Activated CD4-positive, alpha-beta T cell treated with anti-CD3 and anti-CD28 coated beads for 24 hours (primary cell): ENCODE measurements at regions not wholly inside any gene's neighbourhood (a gene's known extent, or its start where the extent isn't known, plus 50 kb on each side); places are given as distances from the start of the nearest gene placed in this dataset.
"Not testable (repeated sequence)": the region's sequence is repeated elsewhere in the genome, so short reads cannot be mapped to it uniquely, and the experiment has no call there.

Source experiments
- DNase-seq, 2 donors: peaks; one replicate each; pipeline ENCODE4 v3.0.0-alpha.2; 2020; ENCODE audit warnings: low read depth in 2 of 2

DNA sequence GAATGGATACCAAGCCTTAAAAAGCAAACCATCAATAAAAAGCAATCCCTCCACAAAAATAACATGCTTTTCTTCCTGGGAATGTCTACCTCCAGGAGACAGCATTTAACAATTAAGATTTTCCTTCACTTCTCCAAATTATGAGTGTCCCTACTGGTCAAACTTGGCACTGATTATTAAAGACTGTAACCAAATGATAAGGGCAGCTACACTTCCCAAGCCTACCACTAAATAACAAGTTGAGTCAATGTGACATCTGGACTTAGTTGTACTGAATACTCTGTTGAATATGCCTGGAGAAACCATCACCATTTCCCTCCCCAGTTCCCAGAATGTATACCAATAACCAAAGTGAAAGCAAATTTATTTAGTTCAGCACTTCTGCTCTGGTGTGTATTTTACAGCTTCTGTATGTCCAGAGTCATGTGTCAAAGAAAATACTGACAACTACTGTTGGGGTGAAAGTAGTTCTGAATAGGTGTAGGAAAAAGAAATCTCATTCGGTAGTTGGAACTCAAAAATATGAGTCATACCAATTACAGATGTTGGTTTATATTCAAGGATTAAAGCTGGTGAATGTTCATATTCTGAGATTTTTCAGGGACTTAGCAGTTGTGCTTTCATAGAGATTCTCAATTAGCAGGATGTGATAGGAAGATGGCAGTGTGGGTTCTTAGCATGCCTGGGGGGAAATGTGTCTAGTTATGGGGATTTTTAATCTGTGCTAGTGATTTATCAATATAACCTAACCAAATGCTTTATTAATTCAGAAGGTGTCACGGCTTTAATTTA, 1291.6 kb upstream of the GYPC start:
- DNase-seq, result no peak

DNA sequence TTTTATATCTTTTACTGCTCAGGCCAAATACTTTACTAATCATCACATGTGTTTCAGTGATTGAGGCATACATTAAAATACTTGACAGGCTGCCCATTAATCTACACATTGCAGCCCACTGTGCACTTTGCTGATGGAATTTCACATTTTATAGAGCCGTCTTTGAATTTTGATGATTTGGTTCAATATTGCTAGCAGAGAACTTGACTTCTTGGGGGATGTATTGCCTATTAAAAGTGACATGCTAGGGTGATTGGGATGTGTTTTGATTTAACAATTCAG, 1291.0 kb upstream of the GYPC start:
- no peak for DNase-seq

DNA sequence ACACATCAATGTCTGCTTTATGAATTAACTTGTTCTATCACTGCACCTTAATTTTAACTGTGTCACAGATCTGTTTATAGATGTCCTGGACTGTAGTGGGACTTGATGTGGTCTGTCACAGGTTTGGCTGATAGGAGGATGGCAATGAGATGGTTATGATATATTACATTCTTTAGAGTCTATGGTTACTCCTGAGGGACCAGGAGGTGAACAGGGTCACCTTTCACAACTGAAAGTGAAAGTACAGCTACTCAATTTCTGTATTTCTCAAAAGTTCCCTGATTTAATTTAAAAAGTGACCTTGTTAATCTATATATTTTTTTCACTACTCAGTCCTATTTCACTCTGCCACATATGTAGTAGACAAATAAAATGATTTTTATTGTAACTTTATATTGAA, 1284.1 kb upstream of the GYPC start:
- no peak for DNase-seq

DNA sequence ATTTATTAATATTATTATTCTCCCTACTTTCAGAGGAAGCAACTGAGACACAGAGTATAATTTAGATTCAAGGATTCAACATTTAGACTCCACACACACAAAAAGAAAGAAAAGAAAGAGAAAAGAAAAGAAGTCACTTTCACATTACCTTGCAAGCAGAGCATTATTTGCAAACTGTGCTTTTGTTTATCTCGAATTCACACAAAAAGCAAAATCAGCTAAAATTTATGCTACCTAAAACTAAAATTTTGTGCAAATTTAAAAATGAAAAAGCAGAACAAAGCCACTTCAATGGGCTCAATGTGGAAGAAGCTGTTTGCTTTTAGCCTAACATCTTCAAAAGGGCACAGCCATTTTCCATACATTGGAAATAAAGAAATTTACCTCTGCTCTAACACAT, 1282.7 kb upstream of the GYPC start:
- DNase-seq, result no peak

DNA sequence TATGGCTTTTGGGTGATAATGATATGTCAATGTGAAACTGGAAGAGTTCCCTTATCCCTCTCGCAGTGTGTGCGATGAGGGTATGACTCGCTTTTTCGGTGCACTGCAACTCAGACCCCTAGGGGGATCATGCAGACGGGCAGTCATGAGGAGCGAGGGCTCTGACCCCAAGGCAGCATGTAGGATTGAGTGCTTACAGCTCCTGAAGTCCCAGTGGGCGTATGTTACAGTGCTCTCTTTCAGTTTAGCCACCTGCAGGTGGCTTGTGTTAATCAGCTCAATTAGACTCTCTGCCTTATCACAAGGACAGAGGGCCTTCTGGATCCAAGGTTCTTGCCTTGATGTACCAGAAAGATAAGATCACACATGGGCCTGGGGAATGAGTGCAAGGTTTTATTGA, 1269.9 kb upstream of the GYPC start:
- no peak for DNase-seq

DNA sequence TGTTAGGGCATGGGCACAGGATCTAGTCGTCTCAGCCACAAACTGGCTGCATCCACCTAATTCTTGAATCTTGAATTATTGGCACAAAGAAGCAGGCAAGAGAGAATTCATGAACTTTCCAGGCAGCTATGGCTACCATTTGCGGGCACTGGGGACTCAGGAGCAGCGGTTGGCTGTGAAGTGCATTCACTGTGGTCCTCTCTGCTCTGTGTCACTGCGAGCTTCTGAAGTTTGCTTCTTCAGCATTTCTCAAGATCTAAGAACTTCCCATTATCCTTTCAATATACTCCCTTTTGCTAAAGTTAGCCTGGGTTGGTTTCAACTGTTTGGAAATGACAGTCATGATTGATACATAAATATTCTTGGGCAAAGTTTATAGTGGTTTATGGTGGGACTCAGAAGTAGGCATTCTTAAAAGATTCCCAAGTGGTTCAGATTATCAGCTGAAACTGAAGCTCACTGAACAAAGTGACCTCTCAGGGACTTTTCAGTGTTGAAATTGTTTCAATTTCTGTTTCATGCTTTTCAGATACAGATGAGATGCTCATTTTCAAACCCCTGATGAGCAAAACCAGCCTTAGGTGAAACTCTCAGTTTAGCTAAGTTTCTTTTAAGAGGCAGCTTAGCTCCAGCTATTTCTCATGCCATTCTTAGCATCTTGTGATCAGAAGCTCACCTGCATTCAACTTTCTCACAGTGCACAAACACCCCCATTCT, 1258.3 kb upstream of the GYPC start:
- DNase-seq, result no peak

DNA sequence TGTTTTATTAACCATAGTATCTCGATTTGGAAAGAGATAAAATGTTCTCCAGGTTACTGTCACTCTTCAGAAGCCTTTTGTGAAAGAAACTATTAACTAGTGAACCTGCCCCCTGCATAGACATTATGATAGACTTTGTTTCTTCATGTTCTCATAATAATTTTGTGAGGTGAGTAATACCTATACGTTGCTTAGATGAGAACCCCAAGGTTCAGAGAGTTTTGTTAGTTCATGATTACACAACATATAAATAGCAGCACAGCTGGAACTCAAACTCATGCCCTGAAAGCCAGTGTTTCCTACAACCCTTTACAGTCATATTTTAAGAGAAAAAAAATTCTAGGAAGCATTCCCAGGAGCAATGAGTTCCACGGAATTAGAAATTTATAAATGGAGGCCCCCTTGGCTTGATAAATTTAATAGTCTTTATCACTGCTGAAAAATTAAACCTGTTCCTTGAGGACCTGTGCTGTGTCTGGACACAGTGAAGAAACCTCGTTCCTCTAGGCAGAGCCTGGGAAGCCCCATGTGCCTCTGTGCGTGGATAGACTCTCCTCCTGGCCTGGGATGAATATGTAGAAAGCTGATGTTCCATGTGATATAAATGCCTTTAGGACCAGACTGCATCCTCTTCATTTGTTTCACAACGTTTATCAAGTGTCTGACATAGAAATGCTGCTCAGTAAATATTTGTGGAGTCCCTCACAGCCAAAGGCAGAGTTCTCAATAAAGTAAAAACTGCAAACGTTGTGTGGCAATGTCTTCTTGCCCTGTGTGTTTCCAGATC, 1257.0 kb upstream of the GYPC start:
- no peak for DNase-seq

DNA sequence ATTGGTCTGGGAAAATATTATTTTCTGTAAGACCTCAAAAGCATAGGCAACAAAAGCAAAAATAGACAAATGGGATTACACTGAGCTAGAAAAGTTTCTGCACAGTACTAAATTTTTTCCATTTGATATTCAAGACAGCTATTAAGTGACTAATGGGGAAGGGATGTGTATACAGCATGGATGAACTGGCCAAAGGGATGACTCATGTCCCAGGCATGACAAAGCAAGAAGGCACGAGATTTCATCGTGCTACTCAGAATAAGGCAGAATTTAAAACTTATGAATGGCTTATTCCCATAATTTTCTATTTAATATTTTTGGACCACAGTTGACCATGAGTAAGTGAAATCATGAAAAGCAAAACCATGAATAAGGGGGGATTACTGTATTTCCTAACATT, 1250.1 kb upstream of the GYPC start:
- DNase-seq, result no peak

DNA sequence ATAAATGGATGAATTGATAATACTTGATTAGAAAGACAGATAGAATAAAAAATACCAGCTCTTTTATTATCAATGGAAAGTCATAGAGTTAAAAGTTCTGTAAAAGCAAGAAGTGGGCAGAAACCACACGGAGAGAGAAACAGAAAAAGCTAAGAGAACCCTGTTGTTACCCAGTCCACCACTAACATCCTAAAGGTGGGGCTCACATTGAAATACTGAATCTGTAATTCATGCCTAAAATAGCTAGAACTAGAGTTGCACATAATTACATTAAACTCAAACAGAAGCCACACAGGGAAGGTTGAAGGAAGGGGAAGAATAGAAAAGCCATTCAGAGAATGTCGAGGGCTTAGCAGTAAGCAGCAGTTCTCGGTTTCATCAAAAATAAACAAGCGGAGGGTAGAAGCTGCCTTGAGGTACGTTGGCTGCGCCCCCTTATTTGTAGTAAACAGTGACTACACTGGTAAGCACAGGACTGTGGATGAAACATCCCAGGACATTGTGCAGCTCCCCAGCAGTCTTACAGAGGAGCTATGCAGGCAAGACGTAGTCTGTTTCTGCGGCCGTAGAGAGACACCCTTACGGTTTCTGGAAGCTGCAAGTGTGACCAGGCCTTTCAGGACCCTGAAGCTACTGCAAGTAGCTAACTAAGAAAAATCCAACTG, 1247.0 kb upstream of the GYPC start:
- DNase-seq, result no peak

DNA sequence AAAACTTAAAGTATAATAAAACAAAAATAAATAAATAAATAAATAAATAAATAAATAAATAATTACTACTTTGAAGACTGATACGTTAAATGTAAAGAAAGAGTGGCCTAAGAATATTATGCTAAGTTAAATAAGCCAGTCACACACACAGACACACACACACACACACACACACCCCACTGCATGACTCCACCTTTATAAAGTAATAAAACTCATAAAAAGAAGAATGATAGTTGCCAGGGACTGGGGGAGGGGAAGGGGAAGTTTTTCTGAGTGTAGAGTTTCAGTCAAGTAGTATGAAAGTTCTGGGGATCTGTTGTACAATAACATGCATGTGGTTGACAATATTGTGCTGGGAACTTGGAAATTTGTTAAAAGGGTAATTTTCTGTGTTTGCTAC, 1237.5 kb upstream of the GYPC start:
- no peak for DNase-seq

DNA sequence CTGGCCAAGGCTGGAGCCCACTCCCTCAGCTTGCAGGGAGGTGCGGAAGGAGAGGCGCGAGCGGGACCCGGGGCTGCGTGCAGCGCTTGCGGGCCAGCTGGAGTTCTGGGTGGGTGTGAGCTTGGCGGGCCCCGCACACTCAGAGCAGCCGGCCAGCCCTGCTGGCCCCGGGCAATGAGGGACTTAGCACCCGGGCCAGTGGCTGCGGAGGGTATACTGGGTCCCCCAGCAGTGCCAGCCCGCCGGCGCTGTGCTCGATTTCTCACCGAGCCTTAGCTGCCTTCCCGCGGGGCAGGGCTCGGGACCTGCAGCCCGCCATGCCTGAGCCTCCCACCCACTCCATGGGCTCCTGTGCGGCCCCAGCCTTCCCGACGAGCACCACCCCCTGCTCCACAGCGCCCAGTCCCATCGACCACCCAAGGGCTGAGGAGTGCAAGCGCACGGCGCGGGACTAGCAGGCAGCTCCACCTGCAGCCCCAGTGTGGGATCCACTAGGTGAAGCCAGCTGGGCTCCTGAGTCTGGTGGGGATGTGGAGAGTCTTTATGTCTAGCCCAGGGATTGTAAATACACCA, 1233.7 kb upstream of the GYPC start:
- DNase-seq, result not testable (repeated sequence)

DNA sequence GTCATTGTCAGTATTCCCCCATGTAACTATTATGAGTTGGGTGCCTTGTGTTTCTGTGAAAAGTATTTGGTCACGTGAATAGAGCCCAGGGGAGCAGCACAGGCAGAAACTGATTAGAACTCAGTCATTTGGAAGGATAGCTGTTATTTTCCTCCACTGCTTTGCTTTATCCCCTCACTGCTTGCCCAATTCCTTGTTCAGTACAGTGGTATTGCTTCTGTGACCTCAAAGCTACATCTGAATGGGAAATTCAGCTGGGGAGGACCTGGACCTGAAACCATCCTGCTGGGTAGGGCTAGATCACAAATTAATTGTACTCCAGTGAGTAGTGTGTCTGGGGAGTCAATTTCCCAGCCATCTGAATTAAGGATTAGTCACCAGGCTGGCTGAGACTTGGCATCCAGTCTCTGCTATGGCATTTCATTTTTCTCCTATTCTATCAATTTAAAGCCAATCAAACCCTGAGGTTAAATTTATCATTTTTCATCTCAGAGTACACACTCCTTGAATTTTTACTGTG, 1231.6 kb upstream of the GYPC start:
- no peak for DNase-seq

DNA sequence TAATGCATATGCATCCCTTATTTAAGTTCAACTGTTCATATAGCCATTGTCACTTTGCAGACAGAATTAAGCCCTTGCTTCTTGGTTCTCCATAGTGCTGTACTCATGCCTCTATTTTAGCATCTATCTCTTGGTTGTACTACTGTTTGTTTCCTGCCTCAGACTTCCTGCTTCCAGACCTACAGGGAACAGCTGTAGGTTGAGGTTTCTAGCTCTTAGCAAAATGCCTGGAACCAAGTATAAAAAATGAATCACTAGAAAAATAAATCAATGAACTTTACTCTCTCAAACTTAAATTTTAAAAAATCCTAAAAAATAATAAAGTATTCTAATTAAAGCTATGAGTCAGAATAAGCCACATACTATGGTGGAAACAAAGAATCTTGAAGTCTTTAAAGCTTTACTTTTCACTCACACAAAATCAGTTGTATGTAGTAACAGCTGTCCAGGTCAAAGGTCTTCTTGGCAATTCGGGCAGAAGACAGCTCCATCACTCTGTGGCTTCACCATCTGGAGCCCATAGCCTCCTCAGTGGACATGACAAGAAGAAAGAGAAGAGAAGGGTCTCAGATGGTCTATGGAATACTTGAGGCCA, 1228.1 kb upstream of the GYPC start:
- DNase-seq, result no peak

DNA sequence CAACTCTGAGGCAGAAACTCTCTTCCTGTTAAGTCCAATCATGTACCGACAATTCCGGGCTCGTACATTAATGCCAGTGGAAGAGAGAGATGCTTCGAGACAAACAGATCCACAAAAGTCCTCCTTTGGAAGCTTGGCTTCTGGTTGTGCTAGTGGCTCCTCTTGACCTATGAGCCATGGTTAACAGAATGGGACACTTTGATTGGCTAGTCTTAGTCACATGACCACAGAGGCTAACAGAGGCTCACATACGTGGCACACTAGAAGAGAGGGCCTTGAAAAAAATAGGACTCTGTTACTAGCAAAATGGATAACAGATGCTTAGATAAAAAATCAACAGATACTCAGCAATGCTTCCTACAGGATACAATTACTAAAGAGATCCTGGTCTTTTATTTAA, 1211.9 kb upstream of the GYPC start:
- DNase-seq, result no peak

DNA sequence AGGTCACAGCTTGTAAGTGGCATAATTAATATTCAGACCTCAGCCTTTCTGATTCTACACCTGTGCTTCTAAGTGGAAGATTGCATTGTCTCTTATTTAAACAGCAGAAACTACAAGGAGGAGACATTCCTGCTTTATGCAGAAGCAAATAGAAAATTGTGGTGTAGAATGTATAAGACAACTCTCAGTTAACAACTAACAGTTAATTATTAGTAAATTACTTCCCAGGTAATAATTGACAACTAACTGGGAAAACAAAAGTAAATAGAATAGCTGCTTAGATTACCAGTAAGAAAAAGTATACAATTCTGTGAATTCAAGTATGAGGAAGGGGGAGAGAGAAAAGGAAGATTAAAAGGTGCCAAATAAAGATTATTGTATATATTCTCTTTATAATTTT, 1210.5 kb upstream of the GYPC start:
- DNase-seq, result no peak

DNA sequence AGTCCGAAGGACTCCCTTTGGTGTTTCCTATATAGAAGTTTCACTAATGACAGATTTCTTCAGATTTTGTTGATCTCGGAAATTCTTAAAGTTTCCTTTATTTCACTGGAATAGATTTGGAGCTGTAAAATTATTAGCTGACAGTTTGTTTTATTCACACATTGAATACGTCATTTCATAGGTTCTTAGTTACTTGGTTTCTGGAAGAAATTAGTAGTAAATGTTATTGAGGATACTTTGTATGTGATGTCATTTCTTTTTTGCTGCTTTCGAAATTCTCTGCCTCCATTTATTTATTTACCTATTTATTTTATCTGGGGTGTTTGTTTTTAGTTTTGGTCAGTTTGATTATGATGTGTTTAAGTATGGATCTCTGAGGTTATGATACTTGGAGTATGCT, 1205.9 kb upstream of the GYPC start:
- DNase-seq, result no peak

DNA sequence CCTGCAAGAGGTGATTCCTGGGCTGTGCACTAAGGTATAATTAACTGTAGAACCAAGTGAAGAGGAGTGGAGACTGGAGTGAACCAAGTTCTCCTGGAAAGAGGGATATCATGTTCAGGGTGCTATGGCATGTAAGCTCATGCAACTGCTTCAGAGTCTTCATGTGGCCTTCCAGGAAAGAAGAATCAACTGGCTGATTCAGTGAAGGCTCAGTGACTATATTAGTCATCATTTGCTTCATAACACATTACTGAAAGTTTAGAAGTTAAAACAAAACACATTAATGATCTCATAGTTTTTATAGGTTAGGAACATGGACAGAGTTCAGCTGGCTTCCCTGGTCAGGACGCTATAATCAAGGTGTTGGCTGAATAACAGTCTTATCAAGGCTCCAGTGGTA, 1200.8 kb upstream of the GYPC start:
- no peak for DNase-seq

DNA sequence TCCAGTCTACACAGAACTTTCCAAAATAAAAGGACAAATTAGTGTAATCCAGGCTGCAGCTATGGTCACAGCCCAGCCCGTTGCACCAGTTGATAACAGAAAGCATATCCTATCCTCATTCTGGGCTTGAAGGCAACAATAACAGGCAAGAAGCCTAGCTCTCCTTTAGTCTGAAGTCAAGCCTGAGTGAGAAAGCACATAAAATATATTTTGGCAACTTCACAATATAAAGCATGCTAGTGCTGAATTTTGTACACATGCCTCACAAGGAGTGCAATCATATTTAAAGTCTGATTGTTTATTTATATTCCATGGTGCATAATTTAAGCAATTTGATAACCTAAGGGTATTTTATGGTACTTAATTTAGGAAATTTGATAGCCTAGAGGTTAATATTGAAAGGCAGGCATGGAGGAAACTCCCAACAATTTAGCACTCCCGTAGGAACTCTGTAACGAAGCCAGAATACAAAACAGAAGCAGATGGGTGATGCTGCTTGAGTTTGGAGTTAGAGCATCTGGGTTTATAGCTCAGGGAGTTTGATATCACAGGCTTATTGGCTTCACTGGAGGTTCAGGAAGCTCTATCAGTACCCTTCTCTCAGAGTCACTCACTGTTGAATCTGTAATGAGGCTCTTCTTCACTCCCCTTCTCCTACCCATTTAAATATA, 1199.1 kb upstream of the GYPC start:
- DNase-seq, result no peak

DNA sequence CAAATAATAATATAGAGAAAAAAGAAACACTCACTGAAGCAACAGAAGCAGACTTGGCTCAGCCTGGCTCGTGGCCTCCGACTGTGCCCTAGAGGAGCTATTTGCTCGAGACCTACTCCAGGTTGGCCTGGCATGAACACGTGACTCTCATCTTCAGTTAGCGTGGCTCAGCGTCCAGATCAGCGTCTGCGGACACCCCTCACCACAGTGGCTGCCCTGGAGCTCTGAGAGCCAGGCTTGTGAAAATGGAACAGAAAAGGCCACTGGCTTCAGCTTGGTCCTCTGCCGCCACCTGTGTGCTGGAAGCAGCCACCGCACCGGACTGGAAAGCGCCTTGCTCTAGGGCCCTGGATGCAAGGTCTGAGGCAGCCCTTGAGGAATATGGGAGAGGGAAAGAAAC, 1184.0 kb upstream of the GYPC start:
- no peak for DNase-seq

DNA sequence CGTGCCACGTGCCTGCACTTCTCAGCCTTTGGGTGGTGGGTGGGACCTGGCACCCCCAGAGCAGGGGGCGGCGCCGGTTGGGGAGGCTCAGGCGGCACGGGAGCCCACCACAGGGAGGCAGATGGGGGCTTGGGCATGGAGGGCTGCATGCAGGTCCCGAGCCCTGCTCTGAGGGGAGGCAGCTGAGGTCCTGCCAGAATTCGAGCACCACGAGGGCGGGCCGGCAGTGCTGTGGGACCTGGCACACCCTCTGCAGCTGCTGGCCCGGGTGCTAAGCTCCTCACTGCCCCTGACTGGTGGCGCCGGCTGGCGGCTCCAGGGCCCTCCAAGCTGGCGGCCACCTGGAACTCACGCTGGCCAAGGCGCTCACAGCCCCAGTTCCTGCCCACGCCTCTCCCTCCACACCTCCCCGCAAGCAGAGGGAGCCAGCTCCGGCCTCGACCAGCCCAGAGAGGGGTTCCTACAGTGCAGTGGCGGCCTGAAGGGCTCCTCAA, 1176.8 kb upstream of the GYPC start:
- no peak for DNase-seq

DNA sequence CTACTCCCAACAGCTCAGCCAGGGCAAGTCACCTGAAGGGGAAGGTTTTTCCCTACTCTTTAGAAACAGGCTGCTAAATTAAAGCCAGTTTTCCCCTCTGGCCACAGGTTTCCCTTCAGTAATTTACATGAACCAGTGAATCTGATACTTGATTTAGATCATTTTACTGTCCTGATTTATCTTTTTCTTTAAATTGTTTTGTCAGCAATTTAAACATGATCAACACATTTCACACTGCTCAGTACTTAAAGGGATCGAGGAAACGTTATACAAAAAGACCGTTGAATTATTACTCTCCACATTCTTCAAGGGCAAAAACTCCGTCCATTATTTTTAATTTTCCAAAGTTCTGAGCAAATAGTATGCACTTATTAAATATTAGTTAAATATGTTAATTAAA, 1165.7 kb upstream of the GYPC start:
- no peak for DNase-seq
